Right forelimb (tissue), 1 donor: ENCODE measurements at regions not wholly inside any gene's neighbourhood (a gene's known extent, or its start where the extent isn't known, plus 50 kb on each side); places are given as distances from the start of the nearest gene placed in this dataset.

Experiments
- DNase-seq: peaks from one replicate; pipeline ENCODE4 v3.0.0-alpha.2; 2018

DNA sequence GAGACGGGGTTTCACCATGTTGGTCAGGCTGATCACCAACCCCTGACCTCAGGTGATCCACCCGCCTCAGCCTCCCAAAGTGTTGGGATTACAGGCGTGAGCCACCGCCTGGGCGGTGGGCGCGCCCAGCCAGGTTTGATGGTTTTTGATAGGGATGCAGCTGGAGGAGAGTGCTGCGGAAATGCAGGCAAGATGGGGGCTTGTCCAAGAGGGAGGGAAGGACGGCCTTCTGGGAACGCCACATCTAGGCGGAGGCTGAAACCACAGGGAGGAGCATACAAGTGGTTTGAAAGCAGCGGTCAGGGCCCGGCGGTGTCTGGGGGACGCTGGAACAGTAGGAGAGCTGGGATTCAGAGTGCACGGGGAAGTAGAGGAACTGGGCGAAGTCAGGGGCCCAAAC, 134.6 kb downstream of the VRK1 start:
- no peak for DNase-seq

DNA sequence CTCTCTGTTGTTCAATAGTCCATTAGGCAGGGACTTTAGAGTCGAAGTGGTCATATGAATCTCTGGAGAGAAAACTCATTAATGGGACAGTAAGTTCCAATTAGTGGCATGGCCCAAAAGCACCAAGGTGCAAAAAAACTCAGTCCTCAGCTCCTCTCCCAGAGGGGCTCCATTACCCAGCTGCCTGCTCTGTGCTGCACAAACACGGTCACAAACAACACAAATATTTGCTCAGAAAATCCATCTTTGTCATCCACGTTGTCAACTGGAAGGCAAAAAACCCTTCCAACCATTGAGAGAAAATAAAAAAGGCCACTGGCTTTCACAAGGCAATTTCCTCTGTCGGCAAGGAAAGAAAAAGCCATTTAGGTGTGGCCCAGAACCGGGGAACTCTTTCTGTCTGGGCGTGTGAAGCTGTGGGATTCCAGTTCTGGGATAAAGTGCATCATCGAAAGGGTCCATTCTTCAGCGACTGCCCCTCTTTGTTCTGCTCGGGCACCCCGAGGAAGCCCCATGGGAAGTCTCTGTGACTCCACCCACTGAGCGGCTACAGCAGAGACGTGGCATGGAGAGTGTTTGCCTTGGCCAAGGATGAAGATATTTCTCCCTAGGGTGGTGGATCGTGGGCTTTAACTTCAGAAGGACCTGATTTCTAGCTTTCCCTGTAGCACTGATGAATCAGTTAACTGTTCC, 137.6 kb downstream of the VRK1 start:
- DNase-seq: no peak

DNA sequence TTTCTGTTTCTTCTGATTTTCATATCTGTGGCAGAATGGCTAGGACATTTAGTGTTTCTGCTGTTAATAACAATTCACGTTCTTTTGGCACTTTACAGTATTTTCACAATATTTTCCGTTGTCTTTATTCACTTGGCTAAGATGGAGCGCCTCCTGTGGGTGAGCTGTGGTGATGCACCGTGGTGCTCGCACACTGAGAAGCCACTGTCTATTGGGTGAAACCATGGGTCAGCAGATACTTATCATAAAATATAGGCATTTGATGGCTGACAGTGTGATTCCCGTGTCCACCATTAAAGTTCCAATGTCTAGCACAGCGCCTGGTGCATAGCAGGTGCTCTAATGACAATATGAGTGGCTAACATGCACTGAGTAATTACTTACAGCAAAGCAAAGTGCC, 141.8 kb downstream of the VRK1 start:
- DNase-seq: no peak

DNA sequence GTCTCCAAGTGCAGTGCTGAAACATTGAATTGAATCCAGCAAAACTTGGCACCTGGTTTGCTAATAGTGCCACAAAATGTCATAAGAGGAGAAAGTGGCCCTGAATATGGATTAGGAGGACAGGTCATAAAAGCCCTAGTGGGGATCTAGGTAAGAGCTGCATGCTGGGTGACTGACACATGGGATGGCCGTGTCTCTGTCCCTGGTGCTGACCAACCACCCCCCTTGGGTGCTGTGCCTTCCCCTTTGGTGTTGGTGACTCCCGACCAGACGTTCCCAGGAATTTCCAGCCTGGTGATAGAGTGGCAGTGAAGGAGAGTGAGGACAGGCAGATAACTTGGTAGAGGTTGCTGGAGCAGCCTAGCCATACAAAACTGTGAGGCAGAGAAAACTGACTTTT, 142.8 kb downstream of the VRK1 start:
- no peak for DNase-seq

DNA sequence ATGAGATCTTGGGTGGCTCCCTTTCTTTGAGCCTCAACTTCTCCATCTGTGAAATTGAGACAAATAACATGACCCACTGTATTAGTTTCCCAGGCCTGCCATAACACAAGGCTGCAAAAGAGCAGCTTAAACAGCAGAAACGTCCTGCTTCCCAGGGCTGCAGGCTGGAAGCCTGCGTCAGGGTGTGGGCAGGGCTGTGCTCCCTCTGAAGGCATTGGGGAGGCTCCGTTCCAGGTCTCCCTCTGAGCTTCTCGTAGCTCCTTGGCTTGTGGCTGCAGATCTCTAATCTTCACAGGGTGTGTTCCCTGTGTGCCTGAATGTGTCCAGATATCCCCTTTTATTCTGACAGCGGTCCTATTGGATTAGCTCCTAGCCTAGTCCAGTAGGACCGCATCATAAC, 147.1 kb downstream of the VRK1 start:
- no peak for DNase-seq

DNA sequence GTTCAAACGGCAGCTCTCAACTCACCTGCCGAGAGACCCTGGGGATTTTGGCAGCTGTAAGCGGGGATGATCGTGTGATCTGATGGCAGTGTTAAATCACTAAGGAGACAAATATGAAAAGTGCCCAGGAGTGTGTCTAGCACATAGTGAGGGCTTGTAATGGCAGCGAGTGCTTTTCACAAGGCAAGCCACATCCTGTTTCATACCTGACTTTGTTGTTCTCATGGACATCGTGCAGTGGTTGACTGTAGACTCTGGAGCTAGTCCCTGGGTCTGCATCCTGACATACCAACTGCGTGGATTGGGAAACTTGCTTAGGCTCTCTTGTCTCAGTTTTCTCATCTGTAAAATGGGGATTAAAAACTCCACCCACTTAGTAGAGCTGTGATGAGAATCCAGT, 148.5 kb downstream of the VRK1 start:
- DNase-seq: no peak

DNA sequence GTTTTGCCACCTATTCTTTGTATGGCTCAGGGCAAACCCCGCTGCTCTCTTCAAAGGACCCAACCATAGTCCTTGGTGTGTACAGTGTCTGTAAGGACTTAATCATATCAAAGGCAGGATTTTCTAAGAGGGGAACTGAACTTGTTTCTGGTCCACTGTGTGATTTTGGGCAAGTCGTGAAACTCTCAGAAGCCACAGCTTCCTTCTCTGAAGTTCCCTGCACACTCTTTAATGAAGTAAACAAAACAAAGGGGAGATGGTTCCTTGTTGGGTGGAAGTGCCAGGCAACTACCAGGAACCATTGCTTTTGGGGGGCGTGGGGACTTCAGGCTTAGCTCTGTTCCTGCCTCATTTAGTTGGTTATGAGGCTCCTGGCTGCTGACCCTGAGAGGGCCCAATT, 152.4 kb downstream of the VRK1 start:
- DNase-seq: no peak

DNA sequence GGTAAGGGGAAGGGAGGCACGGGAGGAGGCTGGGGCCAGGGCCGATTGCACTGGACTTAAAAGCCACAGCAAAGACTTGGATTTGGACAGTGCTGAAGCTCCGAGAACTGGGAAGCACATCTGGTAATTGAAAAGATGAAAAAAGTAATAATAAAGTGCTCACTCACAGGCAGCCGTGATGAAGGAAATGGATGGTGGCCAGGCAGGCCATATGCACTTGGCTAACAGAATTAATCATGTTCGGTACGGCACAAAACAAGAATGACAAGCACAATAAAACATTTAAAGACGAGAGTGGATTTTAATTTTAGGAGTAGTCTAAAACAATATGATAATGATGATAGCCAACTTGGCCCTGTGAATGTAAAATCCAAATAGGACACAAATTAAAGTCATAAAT, 154.3 kb downstream of the VRK1 start:
- no peak for DNase-seq

DNA sequence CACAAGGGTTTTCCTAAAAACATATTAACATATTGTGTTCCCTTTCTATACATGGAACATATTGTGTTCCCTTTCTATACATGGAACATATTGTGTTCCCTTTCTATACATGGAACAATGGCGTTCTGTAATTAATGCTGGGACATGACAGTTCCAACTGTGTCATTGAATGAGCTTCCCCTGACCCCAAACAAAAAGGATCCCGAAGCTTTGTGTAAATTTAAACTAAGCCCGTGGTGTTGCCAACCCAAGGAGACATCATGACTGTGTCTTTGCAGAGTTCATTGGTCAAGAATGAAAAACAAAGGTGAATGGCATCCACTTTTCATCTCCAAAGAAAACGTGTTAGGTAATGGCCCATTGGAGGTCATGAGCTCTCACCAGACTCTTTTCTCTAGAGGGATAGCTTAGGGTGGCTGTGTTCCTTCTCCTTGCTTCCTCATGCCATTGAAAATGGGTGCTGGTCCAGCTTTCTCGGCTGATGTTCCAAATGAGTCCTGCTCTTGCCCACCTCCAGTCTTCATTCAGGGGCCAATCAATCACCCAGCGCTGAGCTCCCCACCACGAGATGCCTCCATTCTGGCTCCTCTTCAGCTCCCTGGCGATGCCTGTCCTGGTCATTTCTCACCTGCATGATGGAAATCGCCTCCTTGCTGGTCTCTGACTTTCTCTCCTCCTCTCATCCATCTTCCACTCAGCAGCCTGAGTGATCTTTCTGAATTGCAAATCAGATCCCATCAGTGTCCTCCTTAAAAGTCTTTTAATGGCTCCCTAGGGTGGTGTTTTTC, 156.1 kb downstream of the VRK1 start:
- no peak for DNase-seq

DNA sequence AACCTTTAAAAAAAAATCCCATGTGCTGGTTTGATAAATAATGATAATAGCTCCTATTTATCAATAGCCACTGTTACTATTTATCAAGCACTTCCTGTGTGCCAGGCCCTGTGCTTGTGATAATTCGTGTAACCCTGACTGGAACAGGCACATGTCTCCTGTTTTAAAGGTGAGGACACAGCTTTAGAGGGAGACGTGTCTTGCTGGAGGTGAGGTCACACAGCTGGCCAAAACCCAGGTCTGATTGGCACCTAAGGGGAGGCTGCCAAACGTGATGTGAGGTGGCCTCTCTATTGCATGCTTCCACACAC, 156.6 kb downstream of the VRK1 start:
- no peak for DNase-seq

DNA sequence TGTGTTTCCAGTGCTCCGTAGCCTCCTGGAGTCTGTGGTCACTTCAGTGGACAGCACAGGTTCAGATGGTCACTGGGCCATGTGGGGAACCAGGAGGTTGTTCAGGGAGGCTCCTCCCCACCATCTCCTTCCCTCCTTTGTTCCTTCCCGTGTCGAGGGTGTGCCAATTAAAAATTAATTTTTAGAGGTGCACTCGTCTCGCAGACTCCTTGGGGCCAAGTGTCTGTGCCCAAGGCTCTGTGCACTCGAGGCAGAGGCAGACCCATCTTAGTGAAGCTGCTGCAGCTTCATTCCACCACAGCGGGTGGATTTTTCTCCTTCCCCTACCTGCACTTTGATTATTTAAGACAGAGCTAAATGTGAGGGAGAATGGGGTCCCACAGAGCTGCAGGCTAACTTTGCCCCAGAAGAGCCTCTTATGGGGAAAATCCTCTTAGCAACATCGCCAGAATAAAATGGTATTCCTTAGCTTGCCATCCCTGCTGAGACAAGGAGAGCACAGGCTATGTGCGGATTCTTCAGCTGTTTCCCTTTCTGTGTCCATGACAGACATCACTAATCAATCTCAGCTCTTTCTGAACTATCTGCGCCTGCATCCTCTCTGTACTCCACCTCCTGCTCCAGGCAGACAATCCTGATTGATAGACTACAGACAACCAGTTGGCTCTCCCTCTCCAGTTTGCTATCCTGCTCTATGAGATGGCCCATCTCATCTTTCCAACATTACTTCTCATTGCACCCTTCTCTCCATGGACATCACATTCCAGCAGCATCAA, 159.5 kb downstream of the VRK1 start:
- DNase-seq: no peak

DNA sequence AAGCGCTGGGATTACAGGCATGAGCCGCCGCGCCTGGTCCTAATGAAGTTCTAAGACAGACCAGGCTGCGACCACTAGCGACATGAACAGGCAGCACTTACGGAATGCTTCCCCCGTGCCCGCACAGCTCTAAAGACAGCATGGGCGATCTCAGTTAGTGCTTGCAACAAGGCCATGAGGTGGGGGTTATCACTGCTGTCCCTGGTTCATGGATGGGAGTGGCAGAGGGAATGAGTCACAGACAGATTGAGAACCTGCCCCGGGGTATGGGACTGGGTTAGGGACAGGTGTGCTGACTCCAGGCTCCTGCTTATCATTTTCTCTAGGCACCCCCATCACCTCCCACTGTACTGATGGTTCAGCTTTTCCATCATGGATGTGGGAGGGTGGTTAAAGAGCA, 160.9 kb downstream of the VRK1 start:
- DNase-seq: no peak

DNA sequence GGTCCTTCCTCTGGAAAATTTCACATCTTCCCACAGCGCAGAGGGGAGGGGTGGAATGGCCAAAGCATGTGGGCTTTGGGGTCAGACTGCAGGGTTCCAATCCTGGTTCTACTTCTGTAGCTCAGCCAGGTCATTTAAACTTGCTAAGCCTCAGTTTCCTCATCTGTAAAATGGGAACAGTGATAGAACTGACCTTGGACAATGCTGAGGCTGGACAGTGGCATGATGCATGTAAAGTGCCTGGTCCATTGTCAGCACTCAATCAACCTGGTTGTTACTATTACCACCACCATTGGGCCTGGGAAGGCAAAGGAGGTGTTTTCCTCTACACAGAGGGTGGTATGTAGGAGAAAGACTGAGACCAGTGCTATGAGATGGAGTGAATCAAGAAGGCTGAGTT, 162.8 kb downstream of the VRK1 start:
- no peak for DNase-seq

DNA sequence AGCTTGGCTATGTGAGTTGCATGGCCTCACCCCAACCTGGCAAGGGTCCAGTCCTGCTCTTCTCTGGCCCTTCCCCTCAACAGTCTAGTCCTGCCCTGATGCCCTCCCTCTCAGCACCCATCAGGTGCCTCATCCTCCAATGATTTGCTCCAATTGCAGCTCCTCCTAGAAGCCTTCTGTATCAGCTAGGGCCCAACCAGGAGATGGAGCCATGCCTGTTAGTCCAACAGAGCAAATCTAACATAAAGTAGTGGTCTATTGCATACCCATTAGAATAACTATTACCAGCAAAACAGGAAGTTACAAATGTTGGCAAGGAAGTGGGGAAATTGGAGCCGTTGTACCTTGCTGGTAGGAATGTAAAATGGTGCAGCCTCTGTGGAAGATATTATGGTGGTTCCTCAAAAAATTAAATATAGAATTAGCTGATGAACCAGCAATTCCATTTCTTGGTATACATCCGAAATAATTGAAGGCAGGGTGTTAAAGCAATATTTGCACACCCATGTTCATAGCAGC, 163.5 kb downstream of the VRK1 start:
- DNase-seq: no peak

DNA sequence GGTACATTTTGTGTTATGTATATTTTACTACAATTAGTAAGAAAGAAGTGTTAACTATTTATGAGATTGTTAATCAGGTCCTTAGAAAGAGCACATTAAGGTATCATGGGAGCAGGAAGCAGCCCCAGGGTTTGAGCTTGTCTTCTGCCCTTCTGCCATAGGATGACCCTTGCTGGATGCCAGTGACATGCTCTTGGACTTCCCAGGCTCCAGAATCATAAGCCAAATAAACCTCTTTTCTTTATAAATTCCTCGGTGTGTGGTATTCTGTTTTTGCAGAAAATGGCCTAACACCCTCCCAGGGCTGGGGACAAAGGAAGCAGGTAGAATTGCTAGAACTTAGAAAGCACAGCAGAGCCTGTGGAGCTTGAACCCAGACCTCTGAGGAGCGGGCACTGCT, 164.7 kb downstream of the VRK1 start:
- DNase-seq: no peak

DNA sequence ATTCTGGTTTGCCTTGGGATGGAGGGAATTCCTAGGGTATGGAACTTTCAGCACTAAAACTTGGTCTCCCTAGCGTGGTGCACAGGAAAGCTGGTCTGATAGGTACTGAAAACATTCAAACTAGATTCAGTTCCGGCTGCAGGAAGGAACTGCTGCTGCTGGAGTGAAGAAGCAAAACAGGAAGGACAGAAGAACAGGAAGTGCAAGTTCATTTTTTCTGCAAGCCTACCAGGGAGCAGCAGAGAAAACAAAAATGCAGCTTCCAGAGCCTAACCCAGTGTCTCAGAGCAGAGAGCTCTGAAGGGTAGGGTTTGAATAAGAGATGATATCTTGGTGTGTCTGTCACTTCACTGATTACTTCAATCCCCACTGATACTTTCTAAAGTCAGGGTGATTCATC, 165.2 kb downstream of the VRK1 start:
- no peak for DNase-seq

DNA sequence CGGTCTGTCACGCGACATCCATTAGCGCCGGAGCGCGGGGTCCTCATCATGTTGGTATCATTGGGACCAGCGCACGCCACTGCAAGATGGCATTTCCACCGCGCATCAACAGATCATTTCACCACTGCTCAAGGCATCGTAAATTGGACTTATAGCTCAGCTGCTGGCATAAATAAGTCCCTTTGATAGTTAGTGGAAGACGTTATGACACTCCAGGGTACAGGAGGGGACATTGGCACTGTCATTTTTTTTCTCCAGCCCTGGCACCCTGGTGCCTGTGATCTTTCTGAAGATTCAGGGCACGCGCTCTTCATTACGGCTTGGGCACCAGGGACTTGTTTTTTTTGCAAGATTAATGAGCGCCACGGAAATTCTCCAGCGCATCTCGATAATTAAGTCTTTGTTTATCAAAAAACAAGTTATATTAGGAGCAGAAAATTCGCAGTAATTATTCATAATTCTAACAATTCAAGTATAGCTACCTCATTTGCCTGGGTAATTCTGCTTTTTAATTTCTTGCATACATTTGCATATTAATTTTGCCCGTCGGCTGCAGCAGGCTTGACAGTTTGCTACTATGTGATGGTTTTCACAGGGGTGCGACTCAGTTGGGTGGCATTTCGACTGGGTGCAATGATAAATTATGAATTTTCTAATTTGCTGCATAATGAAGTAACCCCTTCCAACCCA, 167.7 kb downstream of the VRK1 start:
- no peak for DNase-seq

DNA sequence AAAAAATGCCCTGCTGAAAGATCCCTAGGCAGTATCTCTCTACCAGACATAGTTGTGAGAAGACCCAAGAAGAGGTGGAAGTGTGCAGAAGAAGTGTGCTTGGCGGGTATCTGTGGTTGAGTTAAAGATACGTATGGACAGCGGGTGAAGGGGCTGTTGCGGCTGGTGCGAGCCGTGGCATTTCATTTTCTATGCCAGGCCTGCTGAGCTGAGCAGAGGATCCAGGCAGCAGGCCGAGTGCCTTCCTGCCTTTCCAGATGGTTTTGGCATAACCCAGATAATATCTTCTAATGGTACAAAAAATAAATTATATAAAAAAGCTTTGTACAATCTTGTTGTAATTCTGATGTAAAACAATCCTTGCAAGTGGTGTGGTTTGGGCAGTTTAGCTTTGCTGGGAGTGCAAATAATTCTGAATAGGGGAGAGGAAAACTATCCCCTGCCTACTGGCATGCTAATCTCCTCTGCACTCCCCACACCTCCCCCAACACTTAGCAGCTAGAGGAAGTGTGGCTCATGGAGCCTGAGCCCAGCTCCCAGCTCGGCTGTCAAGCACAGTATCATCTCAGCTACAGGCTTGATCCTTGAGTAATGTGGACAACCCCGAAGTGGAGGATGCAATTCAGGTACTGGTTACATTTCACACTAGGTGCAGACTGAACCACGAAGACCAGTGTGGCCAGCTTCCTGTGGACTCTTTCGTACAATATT, 168.9 kb downstream of the VRK1 start:
- DNase-seq: no peak

DNA sequence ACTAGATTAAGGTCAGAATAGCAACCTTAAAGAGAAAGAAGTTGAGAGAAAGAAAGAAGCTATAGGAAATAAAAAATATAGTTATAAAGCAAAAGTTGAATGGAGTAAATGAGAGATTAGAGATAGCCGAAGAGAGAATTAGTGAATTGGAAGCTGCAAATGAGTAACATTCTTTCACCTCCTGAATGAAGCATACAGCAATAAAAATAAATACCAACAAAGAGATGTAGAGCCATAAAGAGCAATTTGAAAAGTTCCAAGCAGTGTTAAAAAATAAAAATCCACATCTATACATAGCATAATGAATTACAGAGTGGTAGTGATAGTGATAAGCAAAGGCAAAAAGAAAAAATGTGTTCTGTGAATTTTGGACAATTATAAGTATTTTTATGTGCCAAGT, 177.9 kb downstream of the VRK1 start:
- DNase-seq: no peak

DNA sequence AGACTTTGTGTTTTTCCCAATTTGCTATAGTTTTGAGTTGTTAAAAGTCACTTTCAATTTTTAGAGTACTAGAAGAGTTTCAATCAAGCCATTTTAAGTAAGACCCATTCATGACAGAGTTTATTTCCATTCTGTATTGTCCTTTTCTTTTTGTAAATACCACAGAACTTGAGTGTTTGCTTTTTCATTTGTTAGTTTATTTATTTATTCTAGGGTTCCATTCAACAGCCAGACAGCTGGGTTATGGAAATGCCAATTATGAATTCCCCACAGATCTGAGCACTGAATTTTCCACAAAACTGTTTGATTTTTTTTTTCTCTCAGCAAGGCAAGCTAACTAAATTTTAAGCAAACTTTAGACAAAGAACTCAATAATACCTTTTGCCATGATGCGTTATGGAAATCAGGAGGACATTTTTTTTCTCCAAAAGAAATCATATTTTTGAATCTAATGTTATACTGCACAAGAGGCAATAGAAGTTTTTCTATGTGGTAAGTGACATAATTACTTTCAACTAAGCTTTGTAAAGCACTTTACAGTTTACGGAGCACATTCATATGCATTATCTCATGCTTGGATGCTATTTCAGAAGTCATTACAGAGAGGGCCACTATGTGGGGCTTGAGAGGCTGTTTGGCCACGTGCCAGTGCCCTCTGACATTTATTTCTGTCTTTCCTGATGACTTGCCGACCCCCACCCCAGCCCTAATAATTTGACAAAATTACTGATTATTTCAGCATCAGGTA, 181.5 kb downstream of the VRK1 start:
- DNase-seq: no peak

DNA sequence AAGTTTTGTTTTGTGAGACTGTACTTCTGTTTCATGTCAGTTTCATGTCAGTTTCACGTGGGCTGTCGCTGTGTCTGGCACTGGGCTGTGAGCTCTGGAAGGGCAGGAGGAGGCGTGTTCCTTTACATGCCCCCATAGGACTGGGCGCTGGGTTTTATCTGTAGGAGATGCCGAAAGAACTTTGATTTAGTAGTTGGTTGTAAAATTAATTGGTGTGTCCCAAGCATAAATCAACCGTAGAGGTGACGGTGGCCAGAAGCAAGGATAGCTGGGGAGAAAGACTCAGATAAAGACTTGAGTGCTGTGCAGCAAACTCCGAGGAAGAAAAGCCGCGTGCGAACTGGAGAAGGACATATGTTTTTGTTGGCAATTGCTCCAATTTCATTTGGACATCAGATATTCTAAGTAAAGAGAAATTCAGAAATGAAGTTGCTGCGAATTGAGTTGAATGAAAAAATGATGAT, 182.5 kb downstream of the VRK1 start:
- no peak for DNase-seq

DNA sequence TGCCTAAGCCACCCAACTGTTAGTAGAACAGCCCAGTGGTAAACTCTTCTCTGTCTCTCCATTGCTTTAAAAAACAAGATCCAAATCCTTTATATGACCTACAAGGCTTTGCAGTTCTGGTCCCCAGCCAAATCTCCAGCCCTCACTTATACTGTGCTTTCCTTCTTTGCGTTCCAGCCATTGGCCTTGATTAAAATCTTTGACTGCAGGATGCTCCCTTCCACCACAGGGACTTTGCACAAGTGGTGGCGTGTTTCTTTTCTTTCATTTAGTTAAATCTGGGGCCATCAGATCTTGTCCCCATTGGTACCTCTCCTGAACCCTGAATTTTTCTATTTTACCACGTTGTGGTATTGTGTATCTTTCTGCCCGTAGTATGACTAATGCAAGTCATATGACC, 183.7 kb downstream of the VRK1 start:
- DNase-seq: no peak
